HG02943 (cell line): ENCODE measurements at regions not wholly inside any gene's neighbourhood (a gene's known extent, or its start where the extent isn't known, plus 50 kb on each side); places are given as distances from the start of the nearest gene placed in this dataset.

Experiments used
- ATAC-seq: cut with Tn5 transposase; IDR thresholded peaks from one replicate; pipeline ENCODE4 v1.9.1; 2021; ENCODE audit warnings: mild to moderate bottlenecking, low read depth, moderate library complexity; ENCODE audit not compliant: unreplicated experiment

- ATAC-seq, result no peak
These were observed 181.3 kb upstream of the TMC3 start for GRCh38 chr15:81555346-81555745.

GRCh38 chr15:81548365-81549130 is 174.5 kb upstream of the TMC3 start:
- ATAC-seq, result no peak

GRCh38 chr15:81547521-81548132 is 173.6 kb upstream of the TMC3 start:
- no peak for ATAC-seq

GRCh38 chr15:81544385-81544784 is 170.4 kb upstream of the TMC3 start:
- no peak for ATAC-seq

- ATAC-seq, result no peak
These were observed 166.9 kb upstream of the TMC3 start for GRCh38 chr15:81540909-81541308.

- ATAC-seq, result no peak
These were observed 162.3 kb upstream of the TMC3 start for GRCh38 chr15:81536356-81536755.

- ATAC-seq, result no peak
These were observed 160.1 kb upstream of the TMC3 start for GRCh38 chr15:81534124-81534523.

GRCh38 chr15:81532001-81532400 is 158.0 kb upstream of the TMC3 start:
- no peak for ATAC-seq

GRCh38 chr15:81531109-81531592 is 157.1 kb upstream of the TMC3 start:
- ATAC-seq, result no peak

GRCh38 chr15:81530271-81530691 is 156.3 kb upstream of the TMC3 start:
- no peak for ATAC-seq

GRCh38 chr15:81529481-81529880 is 155.5 kb upstream of the TMC3 start:
- ATAC-seq, result no peak

GRCh38 chr15:81526029-81526428 is 152.0 kb upstream of the TMC3 start:
- no peak for ATAC-seq

GRCh38 chr15:81524496-81524895 is 150.5 kb upstream of the TMC3 start:
- ATAC-seq, result no peak

GRCh38 chr15:81523867-81524266 is 149.9 kb upstream of the TMC3 start:
- no peak for ATAC-seq

GRCh38 chr15:81520480-81520879 is 146.5 kb upstream of the TMC3 start:
- ATAC-seq, result no peak

- ATAC-seq, result no peak
These were observed 142.4 kb upstream of the TMC3 start for GRCh38 chr15:81516461-81516860.

GRCh38 chr15:81516012-81516411 is 142.0 kb upstream of the TMC3 start:
- ATAC-seq, result no peak

- no peak for ATAC-seq
These were observed 140.7 kb upstream of the TMC3 start for GRCh38 chr15:81514725-81515124.

- no peak for ATAC-seq
These were observed 137.1 kb upstream of the TMC3 start for GRCh38 chr15:81511138-81511537.

GRCh38 chr15:81507831-81508230 is 133.8 kb upstream of the TMC3 start:
- ATAC-seq, result no peak

- no peak for ATAC-seq
These were observed 132.9 kb upstream of the TMC3 start for GRCh38 chr15:81506936-81507335.

GRCh38 chr15:81506071-81506470 is 132.1 kb upstream of the TMC3 start:
- ATAC-seq, result no peak
